Upper lobe of left lung (tissue), 6 donors: ENCODE measurements at regions not wholly inside any gene's neighbourhood (a gene's known extent, or its start where the extent isn't known, plus 50 kb on each side); places are given as distances from the start of the nearest gene placed in this dataset.

Experiments
- ATAC-seq, 2 donors: fragments of 200-7000 bp; cut with Tn5 transposase; one replicate each; pipeline ENCODE4 v1.9.1; 2022; ENCODE audit warnings: mild to moderate bottlenecking in 2 of 2, moderate library complexity in 2 of 2; ENCODE audit not compliant: low FRiP score in 2 of 2
- DNase-seq, 2 donors: peaks; one replicate each; pipeline ENCODE4 v3.0.0-alpha.2; 2019 to 2020
- H3K27ac ChIP-seq, 4 donors: fragments of 200-600 bp; sonication (generic); one replicate each; pipeline ENCODE4 v1.5.1; 2016 to 2019
- H3K27me3 ChIP-seq, 4 donors: fragments of 200-600 bp; sonication (generic); one replicate each; pipeline ENCODE4 v1.5.1; 2017 to 2019
- H3K36me3 ChIP-seq, 4 donors: fragments of 200-600 bp; sonication (generic); one replicate each; pipeline ENCODE4 v1.5.1; 2016 to 2019
- H3K4me1 ChIP-seq, 4 donors: fragments of 200-600 bp; sonication (generic); one replicate each; pipeline ENCODE4 v1.5.1; 2018 to 2019
- H3K4me3 ChIP-seq, 4 donors: fragments of 200-600 bp; sonication (generic); one replicate each; pipeline ENCODE4 v1.5.1; 2017 to 2019; ENCODE audit warnings: mild to moderate bottlenecking in 2 of 4, moderate library complexity in 1 of 4
- H3K9me3 ChIP-seq, 4 donors: fragments of 200-600 bp; sonication (generic); one replicate each; pipeline ENCODE4 v1.5.1; 2018 to 2019
- CTCF ChIP-seq, 6 experiments: fragments of 450-650 bp in 4 of 6; fragments of 200-600 bp in 2 of 6; sonication (generic) in 2 of 6; IDR thresholded peaks; one replicate each; pipeline ENCODE4 v1.5.1; 2016 to 2019; ENCODE audit warnings: antibody characterized with exemption in 6 of 6
- EP300 ChIP-seq, 4 donors: sonication (generic); formaldehyde crosslinking; IDR thresholded peaks; one replicate each; pipeline ENCODE4 v1.5.1; 2017; ENCODE audit warnings: antibody characterized with exemption in 4 of 4, control low read depth in 2 of 4
- POLR2A ChIP-seq, 4 donors: fragments of 450-650 bp; IDR thresholded peaks; one replicate each; pipeline ENCODE4 v1.5.1; 2016 to 2017; ENCODE audit warnings: antibody characterized with exemption in 4 of 4, mild to moderate bottlenecking in 2 of 4
- POLR2AphosphoS5 ChIP-seq, 2 donors: sonication (generic); formaldehyde crosslinking; IDR thresholded peaks; one replicate each; pipeline ENCODE4 v1.5.1; 2017; ENCODE audit warnings: antibody characterized with exemption in 2 of 2
- WGBS, 2 donors: methylation state at CpG; one replicate each; pipeline ENCODE4 v1.1.5; 2017 to 2018; 5-methylcytosine and 5-hydroxymethylcytosine counted together
- donor health status: DM: no; HTN: no; CAD: no; lungs with moderate emphysema.
- donor health status: DM: no; HTN: yes; CAD: no; lungs with severe emphysema.

- WGBS, 2 donors, result 94% methylated on average over 2 of the region's 2 CpGs
- Histone ChIP-seq H3K9me3 (no peaks in the 10 kb centered on the region), H3K27me3 (no peaks in the 10 kb centered on the region), H3K4me1 (no peaks in the 10 kb centered on the region), H3K4me3 (no peak overlapping the region), H3K36me3 (no peaks in the 10 kb centered on the region), H3K27ac (no peak overlapping the region)
- DNase-seq, result no peak
- TF ChIP-seq CTCF (IDR thresholded peaks at IDR 0.05), result no peak
- TF ChIP-seq EP300 (IDR thresholded peaks at IDR 0.05), result no peak
- TF ChIP-seq POLR2AphosphoS5 (IDR thresholded peaks at IDR 0.05), result no peak
- no peak for TF ChIP-seq POLR2A (IDR thresholded peaks at IDR 0.05)
- no peak for ATAC-seq
Measured at GRCh38 chr5:89411891-89412290, 528.9 kb upstream of the MEF2C start.

GRCh38 chr5:89407054-89407453, 524.1 kb upstream of the MEF2C start:
- H3K4me1 ChIP-seq, result no peaks in the 10 kb centered on the region
- DNase-seq (no peak), ATAC-seq (no peak)
- H3K9me3 ChIP-seq, result no peaks in the 10 kb centered on the region
- H3K27me3 ChIP-seq, result no peaks in the 10 kb centered on the region
- 76 to 82% methylated on average over 3 of the region's 3 CpGs for WGBS, 2 donors
- no peak overlapping the region for H3K27ac ChIP-seq
- TF ChIP-seq POLR2A (IDR thresholded peaks at IDR 0.05) (no peak), EP300 (IDR thresholded peaks at IDR 0.05) (no peak), CTCF (IDR thresholded peaks at IDR 0.05) (no peak), POLR2AphosphoS5 (IDR thresholded peaks at IDR 0.05) (no peak)
- H3K36me3 ChIP-seq, result no peaks in the 10 kb centered on the region
- no peak overlapping the region for H3K4me3 ChIP-seq

GRCh38 chr5:89401659-89402058, 518.7 kb upstream of the MEF2C start:
- H3K4me3 ChIP-seq, result no peak overlapping the region
- no peaks in the 10 kb centered on the region for H3K9me3 ChIP-seq
- DNase-seq (no peak), ATAC-seq (no peak)
- H3K4me1 ChIP-seq, result peaks cover 0 to 8% (median 5%) of the 10 kb centered on the region in 4 donors
- WGBS, 2 donors, result 69 to 93% methylated on average over 1 of the region's 1 CpG
- no peak overlapping the region for H3K27ac ChIP-seq
- TF ChIP-seq POLR2AphosphoS5 (IDR thresholded peaks at IDR 0.05) (no peak), CTCF (IDR thresholded peaks at IDR 0.05) (no peak), EP300 (IDR thresholded peaks at IDR 0.05) (no peak), POLR2A (IDR thresholded peaks at IDR 0.05) (no peak)
- no peaks in the 10 kb centered on the region for H3K27me3 ChIP-seq
- no peaks in the 10 kb centered on the region for H3K36me3 ChIP-seq

- Histone ChIP-seq H3K4me1 (peaks cover 0 to 11% (median 9%) of the 10 kb centered on the region in 4 donors), H3K36me3 (no peaks in the 10 kb centered on the region), H3K27me3 (no peaks in the 10 kb centered on the region), H3K27ac (no peak overlapping the region), H3K9me3 (no peaks in the 10 kb centered on the region), H3K4me3 (no peak overlapping the region)
- peak in 1 of 2 donors; percentile 11 for DNase-seq
- WGBS, 2 donors, result 91 to 95% methylated on average over 3 of the region's 3 CpGs
- TF ChIP-seq POLR2A (IDR thresholded peaks at IDR 0.05) (no peak), CTCF (IDR thresholded peaks at IDR 0.05) (no peak), EP300 (IDR thresholded peaks at IDR 0.05) (no peak), POLR2AphosphoS5 (IDR thresholded peaks at IDR 0.05) (no peak)
- no peak for ATAC-seq
Measured at GRCh38 chr5:89401012-89401411, 518.0 kb upstream of the MEF2C start.

- no peak overlapping the region for H3K27ac ChIP-seq
- no peak for DNase-seq
- H3K27me3 ChIP-seq, result no peaks in the 10 kb centered on the region
- peaks cover 0 to 14% (median 9%) of the 10 kb centered on the region in 4 donors for H3K4me1 ChIP-seq
- 28 to 33% methylated on average over 1 of the region's 1 CpG for WGBS, 2 donors
- H3K9me3 ChIP-seq, result no peaks in the 10 kb centered on the region
- H3K36me3 ChIP-seq, result no peaks in the 10 kb centered on the region
- ATAC-seq, result no peak
- no peak overlapping the region for H3K4me3 ChIP-seq
- TF ChIP-seq EP300 (IDR thresholded peaks at IDR 0.05) (peak in 1 of 4 donors; percentile 44), POLR2AphosphoS5 (IDR thresholded peaks at IDR 0.05) (no peak)
Measured at GRCh38 chr5:89399548-89399947, 516.6 kb upstream of the MEF2C start.
